Neural cell (in vitro differentiated cells): ENCODE measurements at regions not wholly inside any gene's neighbourhood (a gene's known extent, or its start where the extent isn't known, plus 50 kb on each side); places are given as distances from the start of the nearest gene placed in this dataset.

ENCODE experiments used
- CTCF ChIP-seq: fragments of 450-650 bp; IDR thresholded peaks from 2 replicates; pipeline ENCODE4 v1.5.1; 2014; ENCODE audit warnings: antibody characterized with exemption, mild to moderate bottlenecking, moderate library complexity; ENCODE audit not compliant: poor library complexity, severe bottlenecking
- EP300 ChIP-seq: fragments of 450-650 bp; conservative IDR thresholded peaks from 2 replicates; pipeline ENCODE4 v1.6.1; 2014; ENCODE audit warnings: antibody characterized with exemption, mild to moderate bottlenecking, moderate library complexity; ENCODE audit not compliant: poor library complexity, severe bottlenecking
- EZH2 ChIP-seq: fragments of 200-600, 300-800 bp; shearing (Covaris generic), sonication (generic); IDR thresholded peaks from 2 replicates; pipeline ENCODE4 v1.6.1; 2014; ENCODE audit warnings: antibody characterized with exemption, low read length, borderline replicate concordance, mild to moderate bottlenecking; ENCODE audit not compliant: insufficient read depth, poor library complexity, severe bottlenecking
- MXI1 ChIP-seq: fragments of 450-650 bp; conservative IDR thresholded peaks from 2 replicates; pipeline ENCODE4 v1.6.1; 2014; ENCODE audit warnings: antibody characterized with exemption, mild to moderate bottlenecking; ENCODE audit not compliant: poor library complexity, severe bottlenecking
- POLR2AphosphoS5 ChIP-seq: IDR thresholded peaks from 2 replicates; pipeline ENCODE4 v1.6.1; 2012
- RAD21 ChIP-seq: fragments of 450-650 bp; conservative IDR thresholded peaks from 2 replicates; pipeline ENCODE4 v1.6.1; 2014; ENCODE audit warnings: antibody characterized with exemption, mild to moderate bottlenecking, moderate library complexity
- REST ChIP-seq: IDR thresholded peaks from 2 replicates; pipeline ENCODE4 v1.6.1; 2012; ENCODE audit warnings: borderline replicate concordance
- SMC3 ChIP-seq: fragments of 450-650 bp; conservative IDR thresholded peaks from 2 replicates; pipeline ENCODE4 v1.6.1; 2014; ENCODE audit warnings: antibody characterized with exemption, mild to moderate bottlenecking, moderate library complexity; ENCODE audit not compliant: poor library complexity
- TAF1 ChIP-seq: IDR thresholded peaks from 2 replicates; pipeline ENCODE4 v1.6.1; 2012; ENCODE audit warnings: low read depth

GRCh38 chr7:51693258-51693657, 376.6 kb upstream of the COBL start:
- TF ChIP-seq SMC3 (no peak), CTCF (no peak), EP300 (no peak), POLR2AphosphoS5 (no peak), EZH2 (no peak), REST (no peak), RAD21 (no peak), TAF1 (no peak), MXI1 (no peak)
